ENCODE measurements at regions not wholly inside any gene's neighbourhood (a gene's known extent, or its start where the extent isn't known, plus 50 kb on each side); places are given as distances from the start of the nearest gene placed in this dataset.

GRCh38 chr5:155836089-155836803 lies 490.7 kb upstream of the SGCD start:
- Histone ChIP-seq H3K9me1 (replicated peaks; ENCODE audit: control insufficient read depth, extremely low read depth, insufficient read depth, low read length) (no peaks in the 10 kb centered on the region), H2AFZ (ENCODE audit: low read depth, low read length) (no peak overlapping the region), H3K36me3 (ENCODE audit: control insufficient read depth in 2 of 2, extremely low read depth in 1 of 2, insufficient read depth in 2 of 2, low read length in 2 of 2) (no peaks in the 10 kb centered on the region), H3K4me3 (replicated peaks in 1 of 3; ENCODE audit: insufficient read depth in 1 of 3, low read depth in 1 of 3, low read length in 3 of 3) (no peak overlapping the region), H3K27ac (ENCODE audit: insufficient read depth, low read depth, low read length) (no peak overlapping the region), H3K9me3 (replicated peaks; ENCODE audit: control insufficient read depth, insufficient read depth, low read length) (peaks cover 2% of the 10 kb centered on the region), H3K27me3 (ENCODE audit: control insufficient read depth in 2 of 2, insufficient read depth in 2 of 2, low read length in 2 of 2) (no peaks in the 10 kb centered on the region), H4K20me1 (replicated peaks; ENCODE audit: control insufficient read depth, extremely low read depth, insufficient read depth, low read length) (no peaks in the 10 kb centered on the region), H3K79me2 (ENCODE audit: control insufficient read depth, insufficient read depth, low read length) (no peaks in the 10 kb centered on the region), H3K9ac (replicated peaks; ENCODE audit: extremely low read depth, insufficient read depth, low read length) (no peak overlapping the region), H3K4me2 (ENCODE audit: insufficient read depth, low read length) (no peak overlapping the region), H3K4me1 (ENCODE audit: control insufficient read depth, extremely low read depth, insufficient read depth, low read length) (no peaks in the 10 kb centered on the region)
- BruUV-seq (replicated peaks) = no TSS peak
- POLR2A ChIA-PET = no interaction called here
- no peak for TF ChIP-seq JUN (IDR thresholded peaks at IDR 0.05; ENCODE audit: borderline replicate concordance, insufficient read depth, insufficient read length, low read depth)
- no peak for TF ChIP-seq FOS (IDR thresholded peaks at IDR 0.05; ENCODE audit: borderline replicate concordance, insufficient read depth, low read length)
- TF ChIP-seq, protein P1, sequence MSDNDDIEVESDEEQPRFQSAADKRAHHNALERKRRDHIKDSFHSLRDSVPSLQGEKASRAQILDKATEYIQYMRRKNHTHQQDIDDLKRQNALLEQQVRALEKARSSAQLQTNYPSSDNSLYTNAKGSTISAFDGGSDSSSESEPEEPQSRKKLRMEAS (IDR thresholded peaks at IDR 0.05; ENCODE audit: insufficient read depth, insufficient read length) = no peak
- dilution Hi-C loops (cut with MboI; ENCODE audit: extremely low pct_ligation_motif_present, low sequenced_read_pairs) (no loop called here), intact Hi-C loops (cut with micrococcal nuclease) (no loop called here)
- DNase-seq (ENCODE audit: low read depth, low spot score) (no peak), FAIRE-seq (no peak)
- CTCF ChIA-PET = no interaction called here

- DNase-seq (ENCODE audit: low read depth, low spot score) = no peak
- dilution Hi-C loops (cut with MboI; ENCODE audit: extremely low pct_ligation_motif_present, low sequenced_read_pairs) = no loop called here
- Histone ChIP-seq H3K79me2 (ENCODE audit: control insufficient read depth, insufficient read depth, low read length) (no peaks in the 10 kb centered on the region), H4K20me1 (replicated peaks; ENCODE audit: control insufficient read depth, extremely low read depth, insufficient read depth, low read length) (no peaks in the 10 kb centered on the region), H3K9ac (replicated peaks; ENCODE audit: extremely low read depth, insufficient read depth, low read length) (no peak overlapping the region), H3K4me3 (replicated peaks in 1 of 3; ENCODE audit: insufficient read depth in 1 of 3, low read depth in 1 of 3, low read length in 3 of 3) (no peak overlapping the region), H3K9me3 (replicated peaks; ENCODE audit: control insufficient read depth, insufficient read depth, low read length) (no peaks in the 10 kb centered on the region), H3K4me1 (ENCODE audit: control insufficient read depth, extremely low read depth, insufficient read depth, low read length) (no peaks in the 10 kb centered on the region), H3K27me3 (ENCODE audit: control insufficient read depth in 2 of 2, insufficient read depth in 2 of 2, low read length in 2 of 2) (no peaks in the 10 kb centered on the region), H3K4me2 (ENCODE audit: insufficient read depth, low read length) (no peak overlapping the region), H3K27ac (ENCODE audit: insufficient read depth, low read depth, low read length) (no peak overlapping the region), H3K36me3 (ENCODE audit: control insufficient read depth in 2 of 2, extremely low read depth in 1 of 2, insufficient read depth in 2 of 2, low read length in 2 of 2) (no peaks in the 10 kb centered on the region), H3K9me1 (replicated peaks; ENCODE audit: control insufficient read depth, extremely low read depth, insufficient read depth, low read length) (no peaks in the 10 kb centered on the region), H2AFZ (ENCODE audit: low read depth, low read length) (no peak overlapping the region)
- TF ChIP-seq CTCF (IDR thresholded peaks at IDR 0.05; ENCODE audit: extremely low read depth in 1 of 2, insufficient read depth in 1 of 2, low read depth in 1 of 2, low read length in 2 of 2) (no peak), EZH2 (IDR thresholded peaks at IDR 0.05; ENCODE audit: borderline replicate concordance, low read depth, low read length, severe bottlenecking) (no peak), MYC (IDR thresholded peaks at IDR 0.05; ENCODE audit: low read depth, low read length) (no peak), JUN (IDR thresholded peaks at IDR 0.05; ENCODE audit: borderline replicate concordance, insufficient read depth, insufficient read length, low read depth) (no peak), POLR2AphosphoS5 (IDR thresholded peaks at IDR 0.05; ENCODE audit: insufficient read depth, low read depth, low read length) (no peak)
- intact Hi-C loops (cut with micrococcal nuclease) = no loop called here
- ChIA-PET CTCF (no interaction called here), POLR2A (no interaction called here)
- no peak for FAIRE-seq
- BruUV-seq (replicated peaks) = no TSS peak
These were observed 488.6 kb upstream of the SGCD start for GRCh38 chr5:155838394-155838793.

Measured in endothelial cell of umbilical vein (primary cell).